Smooth muscle cell (in vitro differentiated cells): ENCODE measurements at regions not wholly inside any gene's neighbourhood (a gene's known extent, or its start where the extent isn't known, plus 50 kb on each side); places are given as distances from the start of the nearest gene placed in this dataset.

Experiments used
- DNase-seq: peaks from one replicate; lab custom pipeline; 2025; ENCODE audit not compliant: unreplicated experiment; lab: John Stamatoyannopoulos, UW
- H2AFZ ChIP-seq: fragments of 200-600 bp; sonication (generic); 2 replicates; pipeline ENCODE4 v1.6.0; 2016; ENCODE audit warnings: antibody characterized with exemption, low read depth, mild to moderate bottlenecking
- H3F3A ChIP-seq: fragments of 200-600 bp; sonication (generic); 2 replicates; pipeline ENCODE4 v1.6.0; 2017; ENCODE audit warnings: antibody characterized with exemption, low read depth
- H3K27ac ChIP-seq: fragments of 200-600 bp; sonication (generic); 2 replicates; pipeline ENCODE4 v1.5.1; 2016; ENCODE audit warnings: low read depth, mild to moderate bottlenecking
- H3K27me3 ChIP-seq: fragments of 200-600 bp; sonication (generic); 2 replicates; pipeline ENCODE4 v1.6.1; 2016; ENCODE audit warnings: low read depth, mild to moderate bottlenecking
- H3K36me3 ChIP-seq: fragments of 200-600 bp; sonication (generic); 2 replicates; pipeline ENCODE4 v1.5.1; 2016; ENCODE audit warnings: low read depth
- H3K4me1 ChIP-seq: fragments of 200-600 bp; sonication (generic); 2 replicates; pipeline ENCODE4 v1.5.1; 2016; ENCODE audit warnings: low read depth
- H3K4me2 ChIP-seq: fragments of 200-600 bp; sonication (generic); 2 replicates; pipeline ENCODE4 v1.6.0; 2016; ENCODE audit warnings: mild to moderate bottlenecking
- H3K4me3 ChIP-seq: fragments of 200-600 bp; sonication (generic); 2 replicates; pipeline ENCODE4 v1.5.1; 2016; ENCODE audit warnings: mild to moderate bottlenecking
- H3K79me2 ChIP-seq: fragments of 200-600 bp; sonication (generic); 2 replicates; pipeline ENCODE4 v1.6.0; 2016; ENCODE audit warnings: low read depth, mild to moderate bottlenecking
- H3K9ac ChIP-seq: fragments of 200-600 bp; sonication (generic); 2 replicates; pipeline ENCODE4 v1.6.0; 2016; ENCODE audit warnings: low read depth
- H3K9me3 ChIP-seq: fragments of 200-600 bp; sonication (generic); replicated peaks from 2 replicates; pipeline ENCODE4 v1.5.1; 2016; ENCODE audit warnings: low read depth
- H4K20me1 ChIP-seq: fragments of 200-600 bp; sonication (generic); 2 replicates; pipeline ENCODE4 v1.6.0; 2016; ENCODE audit warnings: low read depth
- CTCF ChIP-seq: fragments of 200-600 bp; sonication (generic); IDR thresholded peaks from 2 replicates; pipeline ENCODE4 v1.5.1; 2017; ENCODE audit warnings: borderline replicate concordance, mild to moderate bottlenecking, antibody characterized with exemption; ENCODE audit not compliant: insufficient read depth, poor library complexity, severe bottlenecking
- WGBS: methylation state at CpG from one replicate; pipeline ENCODE4 v1.1.7; 2016; ENCODE audit warnings: low lambda C conversion rate; 5-methylcytosine and 5-hydroxymethylcytosine counted together

GRCh38 chr1:30422251-30422650 is 301.1 kb downstream of the MATN1 start:
- Histone ChIP-seq H3K79me2 (no peaks in the 10 kb centered on the region), H4K20me1 (no peaks in the 10 kb centered on the region), H3K4me3 (no peak overlapping the region), H2AFZ (no peak overlapping the region), H3K9me3 (no peaks in the 10 kb centered on the region), H3K27me3 (peaks cover 13% of the 10 kb centered on the region), H3K27ac (no peak overlapping the region), H3K36me3 (no peaks in the 10 kb centered on the region), H3K9ac (no peak overlapping the region), H3K4me1 (no peaks in the 10 kb centered on the region), H3K4me2 (no peak overlapping the region), H3F3A (no peaks in the 10 kb centered on the region)
- TF ChIP-seq CTCF = no peak
- DNase-seq = no peak
- WGBS = 77% methylated on average over 2 of the region's 2 CpGs

GRCh38 chr1:30420519-30421050 is 302.8 kb downstream of the MATN1 start:
- Histone ChIP-seq H3K9me3 (no peaks in the 10 kb centered on the region), H3K36me3 (no peaks in the 10 kb centered on the region), H3K79me2 (no peaks in the 10 kb centered on the region), H3F3A (no peaks in the 10 kb centered on the region), H3K4me1 (no peaks in the 10 kb centered on the region), H3K27ac (no peak overlapping the region), H4K20me1 (no peaks in the 10 kb centered on the region), H3K27me3 (peaks cover 13% of the 10 kb centered on the region), H2AFZ (peak overlapping the region; percentile 27), H3K9ac (no peak overlapping the region), H3K4me2 (no peak overlapping the region), H3K4me3 (no peak overlapping the region)
- TF ChIP-seq CTCF = no peak
- WGBS = 85% methylated on average over 7 of the region's 7 CpGs
- DNase-seq = no peak

- no peak for TF ChIP-seq CTCF
Measured at GRCh38 chr1:30419831-30420230, 303.6 kb downstream of the MATN1 start.

More at GRCh38 chr1:30419831-30420230, 303.6 kb downstream of the MATN1 start:
- Histone ChIP-seq H3K4me3 (no peak overlapping the region), H3K9me3 (no peaks in the 10 kb centered on the region), H2AFZ (no peak overlapping the region), H3K9ac (no peak overlapping the region), H3K79me2 (no peaks in the 10 kb centered on the region), H3K4me1 (no peaks in the 10 kb centered on the region), H3K36me3 (no peaks in the 10 kb centered on the region), H3K27me3 (peaks cover 13% of the 10 kb centered on the region), H3K27ac (no peak overlapping the region), H3K4me2 (no peak overlapping the region), H3F3A (no peaks in the 10 kb centered on the region), H4K20me1 (no peaks in the 10 kb centered on the region)
- 90% methylated on average over 5 of the region's 5 CpGs for WGBS
- no peak for DNase-seq
